HUES48 (cell line): ENCODE measurements at regions not wholly inside any gene's neighbourhood (a gene's known extent, or its start where the extent isn't known, plus 50 kb on each side); places are given as distances from the start of the nearest gene placed in this dataset.

Source experiments
- H3K27ac ChIP-seq: one replicate; pipeline ENCODE4 v1.7.0; 2013; ENCODE audit warnings: low read depth, low read length, inconsistent platforms
- H3K27me3 ChIP-seq: 2 replicates; pipeline ENCODE4 v1.6.1; 2013; ENCODE audit warnings: mild to moderate bottlenecking, low read length; ENCODE audit not compliant: control insufficient read depth, insufficient read depth
- H3K36me3 ChIP-seq: 2 replicates; pipeline ENCODE4 v1.6.1; 2013; ENCODE audit warnings: low read length; ENCODE audit not compliant: control insufficient read depth, insufficient read depth
- H3K4me1 ChIP-seq: 2 replicates; pipeline ENCODE4 v1.6.1; 2013; ENCODE audit warnings: mild to moderate bottlenecking, low read length; ENCODE audit not compliant: control insufficient read depth, insufficient read depth
- H3K4me3 ChIP-seq: 2 replicates; pipeline ENCODE4 v1.5.1; 2013; ENCODE audit warnings: mild to moderate bottlenecking, low read depth, low read length
- H3K9ac ChIP-seq: 2 replicates; pipeline ENCODE4 v1.6.1; 2013; ENCODE audit warnings: mild to moderate bottlenecking, low read depth, low read length, moderate library complexity
- H3K9me3 ChIP-seq: 2 replicates; pipeline ENCODE4 v1.6.1; 2013; ENCODE audit warnings: low read length; ENCODE audit not compliant: control insufficient read depth, insufficient read depth

GRCh38 chr14:89065879-89066278, 241.4 kb downstream of the TTC8 start:
- Histone ChIP-seq H3K36me3 (no peaks in the 10 kb centered on the region), H3K4me3 (no peak overlapping the region), H3K9me3 (no peaks in the 10 kb centered on the region), H3K27me3 (no peaks in the 10 kb centered on the region; the same call in 1 of the 2 replicates), H3K27ac (no peak overlapping the region), H3K9ac (no peak overlapping the region), H3K4me1 (0 out of 2 replicates have a peak, but pooled peaks cover 6% of the 10 kb centered on the region)

- H3K4me3 ChIP-seq, result no peak overlapping the region
Measured at GRCh38 chr14:89067293-89067972, 243.0 kb downstream of the TTC8 start.

GRCh38 chr14:89078021-89078795, 253.8 kb downstream of the TTC8 start:
- Histone ChIP-seq H3K27me3 (no peaks in the 10 kb centered on the region; the same call in 1 of the 2 replicates), H3K27ac (no peak overlapping the region), H3K4me3 (no peak overlapping the region), H3K9me3 (no peaks in the 10 kb centered on the region), H3K9ac (no peak overlapping the region), H3K36me3 (no peaks in the 10 kb centered on the region), H3K4me1 (no peaks in the 10 kb centered on the region)

More at GRCh38 chr14:89067293-89067972, 243.0 kb downstream of the TTC8 start:
- Histone ChIP-seq H3K4me1 (0 out of 2 replicates have a peak, but pooled peaks cover 6% of the 10 kb centered on the region), H3K9me3 (no peaks in the 10 kb centered on the region), H3K27me3 (no peaks in the 10 kb centered on the region; the same call in 1 of the 2 replicates), H3K9ac (no peak overlapping the region), H3K27ac (no peak overlapping the region), H3K36me3 (no peaks in the 10 kb centered on the region)

DNA sequence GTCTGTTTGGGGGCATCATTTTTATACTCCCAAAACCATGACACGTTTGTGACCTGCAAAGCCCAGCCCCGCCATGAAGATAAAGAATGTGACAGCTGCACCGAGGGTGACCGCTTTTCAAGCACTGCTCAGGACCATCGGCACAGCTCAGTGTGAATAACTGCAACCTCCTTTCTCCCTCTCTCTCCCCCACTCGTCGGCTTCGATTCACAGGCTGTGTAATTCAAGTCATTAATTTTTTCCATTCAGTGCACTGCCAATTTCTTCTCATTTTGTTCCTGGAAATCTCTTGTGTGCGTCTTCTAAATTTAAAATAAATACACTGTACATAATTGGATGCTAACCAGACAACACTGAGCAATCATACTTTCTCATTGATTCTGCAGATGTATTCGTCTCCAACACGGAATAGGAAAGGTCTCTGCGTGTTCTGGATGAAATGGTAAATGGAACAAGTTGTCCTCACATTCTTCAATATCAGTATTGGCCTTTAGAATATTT, 260.8 kb downstream of the TTC8 start:
- Histone ChIP-seq H3K27me3 (no peaks in the 10 kb centered on the region), H3K27ac (no peak overlapping the region), H3K9ac (no peak overlapping the region)

GRCh38 chr14:89085737-89086382, 261.4 kb downstream of the TTC8 start:
- Histone ChIP-seq H3K36me3 (no peaks in the 10 kb centered on the region), H3K27me3 (no peaks in the 10 kb centered on the region), H3K27ac (no peak overlapping the region), H3K9me3 (no peaks in the 10 kb centered on the region), H3K4me3 (no peak overlapping the region), H3K9ac (no peak overlapping the region), H3K4me1 (no peaks in the 10 kb centered on the region)

More for the DNA sequence above, 260.8 kb downstream of the TTC8 start:
- no peak overlapping the region for H3K4me3 ChIP-seq
- no peaks in the 10 kb centered on the region for H3K4me1 ChIP-seq
- H3K9me3 ChIP-seq, result no peaks in the 10 kb centered on the region
- H3K36me3 ChIP-seq, result no peaks in the 10 kb centered on the region

- no peak overlapping the region for H3K4me3 ChIP-seq
- no peaks in the 10 kb centered on the region for H3K4me1 ChIP-seq
- H3K27me3 ChIP-seq, result no peaks in the 10 kb centered on the region
- H3K36me3 ChIP-seq, result no peaks in the 10 kb centered on the region
- H3K9me3 ChIP-seq, result no peaks in the 10 kb centered on the region
- H3K9ac ChIP-seq, result no peak overlapping the region
- H3K27ac ChIP-seq, result no peak overlapping the region
Measured at GRCh38 chr14:89088530-89088929, 264.1 kb downstream of the TTC8 start.

DNA sequence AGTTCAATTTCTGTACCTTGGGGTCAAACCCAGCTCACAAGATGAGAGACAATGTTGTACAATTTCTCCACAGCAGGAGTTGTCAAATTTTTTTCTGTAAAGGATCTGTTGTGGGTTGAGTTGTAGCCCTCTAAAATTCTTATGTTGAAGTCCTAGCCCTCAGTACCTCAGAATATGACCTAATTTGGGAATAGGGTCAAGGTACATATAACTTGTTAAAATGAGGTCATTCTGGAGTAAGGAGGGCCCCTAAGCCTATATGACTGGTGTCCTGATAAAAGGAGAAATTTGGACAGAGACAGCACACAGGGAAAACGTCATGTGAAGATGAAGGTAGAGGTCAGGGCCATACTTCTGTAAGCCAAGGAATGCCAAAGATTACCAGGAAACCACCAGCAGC, 264.9 kb downstream of the TTC8 start:
- H3K9ac ChIP-seq, result no peak overlapping the region
- no peaks in the 10 kb centered on the region for H3K9me3 ChIP-seq
- no peak overlapping the region for H3K4me3 ChIP-seq
- no peak overlapping the region for H3K27ac ChIP-seq
- no peaks in the 10 kb centered on the region for H3K4me1 ChIP-seq
- H3K27me3 ChIP-seq, result no peaks in the 10 kb centered on the region
- H3K36me3 ChIP-seq, result no peaks in the 10 kb centered on the region

DNA sequence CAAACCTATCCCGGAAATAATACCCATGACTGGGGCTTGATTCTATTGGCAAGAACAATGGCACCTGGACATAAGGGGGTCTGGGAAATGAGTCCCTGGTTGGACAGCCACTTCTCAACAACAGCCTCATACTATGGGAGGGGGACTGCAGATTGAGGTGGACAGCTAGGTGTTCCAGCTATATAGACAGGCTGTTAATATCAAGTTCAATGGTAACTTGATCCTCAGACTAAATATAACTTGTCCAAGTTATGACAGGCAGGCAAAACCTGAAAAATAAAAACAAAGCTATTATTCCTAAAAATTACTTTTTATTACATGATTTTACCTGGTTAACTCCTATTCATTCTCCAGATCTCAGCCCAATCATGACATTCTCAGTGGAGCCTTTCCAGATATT, 267.3 kb downstream of the TTC8 start:
- no peaks in the 10 kb centered on the region for H3K9me3 ChIP-seq
- H3K9ac ChIP-seq, result no peak overlapping the region
- no peaks in the 10 kb centered on the region for H3K27me3 ChIP-seq
- no peak overlapping the region for H3K4me3 ChIP-seq
- no peak overlapping the region for H3K27ac ChIP-seq
- H3K36me3 ChIP-seq, result no peaks in the 10 kb centered on the region
- H3K4me1 ChIP-seq, result no peaks in the 10 kb centered on the region

DNA sequence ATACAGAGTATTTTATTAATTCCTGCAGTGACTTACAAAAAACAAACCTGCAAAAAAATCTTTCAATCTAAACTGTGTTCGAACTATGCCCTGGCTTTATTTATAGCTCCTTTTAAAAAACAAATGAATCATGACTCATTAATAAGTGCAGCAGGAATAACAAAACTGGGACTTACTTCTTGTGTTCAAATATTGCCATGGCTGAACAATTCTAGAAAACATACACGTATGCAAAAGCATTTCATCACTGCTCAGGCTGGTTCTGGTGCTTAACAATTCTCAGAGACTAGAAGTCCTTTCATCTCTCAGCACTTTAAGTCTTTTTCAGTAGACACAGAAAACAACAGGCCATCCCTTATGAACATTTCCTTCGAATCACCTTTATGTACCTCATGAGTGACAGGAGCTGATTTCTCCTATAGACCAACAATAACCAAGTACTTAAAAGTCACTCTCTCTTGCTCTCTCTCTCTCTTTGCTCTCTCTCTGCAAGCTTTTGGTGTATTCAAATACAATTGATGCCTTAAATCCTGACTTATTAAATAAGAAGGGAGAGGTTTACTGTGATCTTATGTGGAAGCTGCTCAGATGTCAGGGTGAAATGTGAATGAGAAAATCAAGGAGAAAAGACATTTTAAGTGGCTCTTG, 268.8 kb downstream of the TTC8 start:
- no peak overlapping the region for H3K4me3 ChIP-seq
- no peaks in the 10 kb centered on the region for H3K9me3 ChIP-seq
- no peaks in the 10 kb centered on the region for H3K4me1 ChIP-seq
- H3K9ac ChIP-seq, result no peak overlapping the region
- no peaks in the 10 kb centered on the region for H3K27me3 ChIP-seq
- H3K27ac ChIP-seq, result no peak overlapping the region
- H3K36me3 ChIP-seq, result no peaks in the 10 kb centered on the region

DNA sequence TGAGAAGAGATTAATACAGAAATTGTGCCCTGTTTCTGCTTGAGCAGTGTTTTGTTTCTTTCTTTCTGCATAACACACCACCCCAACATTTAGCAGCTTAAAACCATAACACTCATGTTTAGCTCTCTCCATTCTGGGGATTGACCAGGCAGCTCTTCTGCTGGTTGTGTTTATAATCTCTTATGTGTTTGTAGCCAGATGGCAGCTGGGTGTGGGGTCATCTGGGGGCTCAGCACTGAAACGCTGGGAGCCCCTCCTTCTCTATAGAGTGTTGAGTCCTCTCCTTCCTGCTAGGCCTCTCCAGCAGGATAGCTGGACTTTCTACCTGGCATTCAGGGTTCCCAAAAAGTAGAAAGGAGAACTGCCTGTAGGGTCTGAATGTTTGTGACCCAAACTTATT, 270.6 kb downstream of the TTC8 start:
- no peak overlapping the region for H3K9ac ChIP-seq
- H3K36me3 ChIP-seq, result no peaks in the 10 kb centered on the region
- H3K9me3 ChIP-seq, result no peaks in the 10 kb centered on the region
- no peak overlapping the region for H3K27ac ChIP-seq
- no peaks in the 10 kb centered on the region for H3K27me3 ChIP-seq
- H3K4me3 ChIP-seq, result no peak overlapping the region
- H3K4me1 ChIP-seq, result no peaks in the 10 kb centered on the region
